ENCODE measurements at regions not wholly inside any gene's neighbourhood (a gene's known extent, or its start where the extent isn't known, plus 50 kb on each side); places are given as distances from the start of the nearest gene placed in this dataset.

GRCh38 chr6:6756526-6756925 is 168.0 kb downstream of the LY86 start:
- intact Hi-C loops (cut with micrococcal nuclease; ENCODE audit: unreplicated experiment): no loop called here
- Histone ChIP-seq H3K27me3 (replicated peaks; ENCODE audit: insufficient read depth, low read depth, low read length, poor library complexity) (no peaks in the 10 kb centered on the region), H3K36me3 (ENCODE audit: insufficient read depth, low read length, poor library complexity, severe bottlenecking) (no peaks in the 10 kb centered on the region), H3K4me3 (ENCODE audit: low read depth, low read length, poor library complexity, severe bottlenecking) (no peak overlapping the region), H3K9me3 (ENCODE audit: low read depth, low read length, poor library complexity, severe bottlenecking) (no peaks in the 10 kb centered on the region), H3K27ac (ENCODE audit: low read depth, low read length, poor library complexity, severe bottlenecking) (no peak overlapping the region), H3K4me1 (ENCODE audit: insufficient read depth, low read length, poor library complexity, severe bottlenecking) (peaks cover 24% of the 10 kb centered on the region)
- ChIA-PET POLR2A (ENCODE audit: low non-redundant PET) (no interaction called here), CTCF (no interaction called here)
- BruUV-seq (replicated peaks): no TSS peak
- no peak for DNase-seq (ENCODE audit: low spot score)
- no peak for TF ChIP-seq CTCF (conservative IDR thresholded peaks at IDR 0.05; ENCODE audit: low read depth, low read length)
- TF ChIP-seq EZH2 (IDR thresholded peaks at IDR 0.05; ENCODE audit: borderline replicate concordance, low read depth, low read length, poor library complexity, severe bottlenecking): no peak

GRCh38 chr6:6758546-6758914 is 170.0 kb downstream of the LY86 start:
- Histone ChIP-seq H3K36me3 (ENCODE audit: insufficient read depth, low read length, poor library complexity, severe bottlenecking) (no peaks in the 10 kb centered on the region), H3K27me3 (replicated peaks; ENCODE audit: insufficient read depth, low read depth, low read length, poor library complexity) (no peaks in the 10 kb centered on the region), H3K4me1 (ENCODE audit: insufficient read depth, low read length, poor library complexity, severe bottlenecking) (peaks cover 15% of the 10 kb centered on the region), H3K27ac (ENCODE audit: low read depth, low read length, poor library complexity, severe bottlenecking) (peak overlapping the region; percentile 46), H3K4me3 (ENCODE audit: low read depth, low read length, poor library complexity, severe bottlenecking) (no peak overlapping the region), H3K9me3 (ENCODE audit: low read depth, low read length, poor library complexity, severe bottlenecking) (no peaks in the 10 kb centered on the region)
- ChIA-PET CTCF (interaction anchor here (0.5 to 1.7 kb wide), 4 partner anchors 22 to 354 kb away, joined by 3 to 4 read pairs (median 3); no protein-coding TSS in a partner anchor), POLR2A (ENCODE audit: low non-redundant PET) (no interaction called here)
- BruUV-seq (replicated peaks): no TSS peak
- TF ChIP-seq EZH2 (IDR thresholded peaks at IDR 0.05; ENCODE audit: borderline replicate concordance, low read depth, low read length, poor library complexity, severe bottlenecking) (no peak), CTCF (conservative IDR thresholded peaks at IDR 0.05; ENCODE audit: low read depth, low read length) (no peak)
- intact Hi-C loops (cut with micrococcal nuclease; ENCODE audit: unreplicated experiment): no loop called here
- DNase-seq (ENCODE audit: low spot score): no peak

- H3K4me3 ChIP-seq (ENCODE audit: low read depth, low read length, poor library complexity, severe bottlenecking): no peak overlapping the region
- H3K27ac ChIP-seq (ENCODE audit: low read depth, low read length, poor library complexity, severe bottlenecking): peak overlapping the region; percentile 46
- DNase-seq (ENCODE audit: low spot score): peak; percentile 81
- no peaks in the 10 kb centered on the region for H3K27me3 ChIP-seq (replicated peaks; ENCODE audit: insufficient read depth, low read depth, low read length, poor library complexity)
- H3K4me1 ChIP-seq (ENCODE audit: insufficient read depth, low read length, poor library complexity, severe bottlenecking): peaks cover 15% of the 10 kb centered on the region
- intact Hi-C loops (cut with micrococcal nuclease; ENCODE audit: unreplicated experiment): no loop called here
- no peaks in the 10 kb centered on the region for H3K9me3 ChIP-seq (ENCODE audit: low read depth, low read length, poor library complexity, severe bottlenecking)
- POLR2A ChIA-PET (ENCODE audit: low non-redundant PET): no interaction called here
- BruUV-seq (replicated peaks): no TSS peak
- H3K36me3 ChIP-seq (ENCODE audit: insufficient read depth, low read length, poor library complexity, severe bottlenecking): no peaks in the 10 kb centered on the region
- CTCF ChIA-PET: interaction anchor here (0.5 to 1.7 kb wide), 4 partner anchors 22 to 354 kb away, joined by 3 to 4 read pairs (median 3); no protein-coding TSS in a partner anchor
- peak; percentile 62 for TF ChIP-seq CTCF (conservative IDR thresholded peaks at IDR 0.05; ENCODE audit: low read depth, low read length)
- no peak for TF ChIP-seq EZH2 (IDR thresholded peaks at IDR 0.05; ENCODE audit: borderline replicate concordance, low read depth, low read length, poor library complexity, severe bottlenecking)
These were observed 170.6 kb downstream of the LY86 start for GRCh38 chr6:6758915-6759654.
